PC-3 (cell line): ENCODE measurements at regions not wholly inside any gene's neighbourhood (a gene's known extent, or its start where the extent isn't known, plus 50 kb on each side); places are given as distances from the start of the nearest gene placed in this dataset.

Experiments used
- ATAC-seq: fragments of 200-7000 bp; cut with Tn5 transposase; 2 replicates; pipeline ENCODE4 v1.9.1; 2020; ENCODE audit warnings: mild to moderate bottlenecking, moderate library complexity
- BruUV-seq: library from RNA; stranded (reverse); fragments of 400-500 nt; replicated peaks from 2 replicates; lab custom pipeline; 2021; lab: Mats Ljungman, UMichigan
- CTCF ChIA-PET: fragments of 300-600 bp; sonication (Branson Sonifier 250); formaldehyde crosslinking; loops from one replicate; lab custom pipeline; 2022; ENCODE audit warnings: antibody characterized with exemption; lab: Charles Lee
- POLR2A ChIA-PET: fragments of 300-600 bp; sonication (Branson Sonifier 250); formaldehyde crosslinking; loops from one replicate; lab custom pipeline; 2022; ENCODE audit warnings: antibody characterized with exemption; ENCODE audit not compliant: unreplicated experiment; lab: Charles Lee
- DNase-seq: peaks from one replicate; pipeline ENCODE4 v3.0.0-alpha.2; 2015
- H2AFZ ChIP-seq: fragments of 300-600 bp; sonication (generic); 2 replicates; pipeline ENCODE4 v1.6.0; 2016; ENCODE audit warnings: antibody characterized with exemption, low read length
- H3F3A ChIP-seq: fragments of 300-600 bp; sonication (generic); one replicate; pipeline ENCODE4 v1.6.0; 2017; ENCODE audit warnings: antibody characterized with exemption, low read length, control low read depth, mild to moderate bottlenecking; ENCODE audit not compliant: unreplicated experiment
- H3K27ac ChIP-seq: fragments of 300-600 bp; sonication (generic); 2 replicates; pipeline ENCODE4 v1.5.1; 2016; ENCODE audit warnings: mild to moderate bottlenecking, low read length
- H3K27me3 ChIP-seq: fragments of 300-600 bp; sonication (generic); 2 replicates; pipeline ENCODE4 v1.6.1; 2016; ENCODE audit warnings: low read length, mixed read lengths
- H3K36me3 ChIP-seq: fragments of 300-600 bp; sonication (generic); 2 replicates; pipeline ENCODE4 v1.6.1; 2016; ENCODE audit warnings: low read depth, mixed run types, low read length, mixed read lengths
- H3K4me1 ChIP-seq: fragments of 300-600 bp; sonication (generic); 2 replicates; pipeline ENCODE4 v1.5.1; 2016; ENCODE audit warnings: low read length; ENCODE audit not compliant: insufficient read depth
- H3K4me2 ChIP-seq: fragments of 300-600 bp; sonication (generic); 2 replicates; pipeline ENCODE4 v1.6.0; 2016; ENCODE audit warnings: low read length
- H3K4me3 ChIP-seq: fragments of 300-600 bp; sonication (generic); 2 replicates; pipeline ENCODE4 v1.5.1; 2016; ENCODE audit warnings: mild to moderate bottlenecking, low read length, mixed read lengths
- H3K79me2 ChIP-seq: fragments of 300-600 bp; sonication (generic); 2 replicates; pipeline ENCODE4 v1.6.1; 2017; ENCODE audit warnings: low read length, mixed read lengths
- H3K9ac ChIP-seq: fragments of 300-600 bp; sonication (generic); 2 replicates; pipeline ENCODE4 v1.6.0; 2016; ENCODE audit warnings: mild to moderate bottlenecking, low read length
- H3K9me2 ChIP-seq: fragments of 300-600 bp; sonication (generic); replicated peaks from 2 replicates; pipeline ENCODE4 v1.6.1; 2016; ENCODE audit warnings: mixed run types, low read length, mixed read lengths
- H3K9me3 ChIP-seq: fragments of 300-600 bp; sonication (generic); 2 replicates; pipeline ENCODE4 v1.6.1; 2016; ENCODE audit warnings: low read length, mixed read lengths
- H4K20me1 ChIP-seq: fragments of 300-600 bp; sonication (generic); 2 replicates; pipeline ENCODE4 v1.6.1; 2016; ENCODE audit warnings: low read length, mixed read lengths
- CTCF ChIP-seq: fragments of 300-600 bp; sonication (generic); conservative IDR thresholded peaks from 2 replicates; pipeline ENCODE4 v1.5.1; 2017; ENCODE audit warnings: antibody characterized with exemption, low read depth, mild to moderate bottlenecking, low read length
- EZH2 ChIP-seq: fragments of 300-600 bp; sonication (generic); IDR thresholded peaks from one replicate; pipeline ENCODE4 v1.6.1; 2017; ENCODE audit warnings: antibody characterized with exemption, mild to moderate bottlenecking, low read length; ENCODE audit not compliant: unreplicated experiment
- EZH2phosphoT487 ChIP-seq: fragments of 300-600 bp; sonication (generic); IDR thresholded peaks from 2 replicates; pipeline ENCODE4 v1.6.1; 2018; ENCODE audit warnings: mild to moderate bottlenecking, antibody characterized with exemption, low read length, borderline replicate concordance
- intact Hi-C: fragments of 100-400 bp; cut with micrococcal nuclease; formaldehyde crosslinking; loops from 2 replicates; pipeline ENCODE4 v1.9.0; 2023

GRCh38 chr5:63233911-63234310 lies 655.3 kb downstream of the LRRC70 start:
- ChIA-PET POLR2A (no interaction called here), CTCF (no interaction called here)
- H4K20me1 ChIP-seq, result no peaks in the 10 kb centered on the region
- H3K4me1 ChIP-seq, result no peaks in the 10 kb centered on the region
- no peaks in the 10 kb centered on the region for H3K9me3 ChIP-seq
- H3K4me2 ChIP-seq, result no peak overlapping the region
- H3K9ac ChIP-seq, result no peak overlapping the region
- no TSS peak for BruUV-seq
- H3K27ac ChIP-seq, result no peak overlapping the region
- H3K4me3 ChIP-seq, result no peak overlapping the region
- H3K27me3 ChIP-seq, result no peaks in the 10 kb centered on the region
- H3F3A ChIP-seq, result no peaks in the 10 kb centered on the region
- TF ChIP-seq CTCF, result no peak
- no peak for TF ChIP-seq EZH2
- no peak for TF ChIP-seq EZH2phosphoT487
- H3K79me2 ChIP-seq, result no peaks in the 10 kb centered on the region
- no peaks in the 10 kb centered on the region for H3K9me2 ChIP-seq
- intact Hi-C loops, result no loop called here
- DNase-seq (no peak), ATAC-seq (no peak)
- H2AFZ ChIP-seq, result no peak overlapping the region
- H3K36me3 ChIP-seq, result no peaks in the 10 kb centered on the region

- no peaks in the 10 kb centered on the region for H3K9me3 ChIP-seq
- H3K4me1 ChIP-seq, result no peaks in the 10 kb centered on the region
- H3K27ac ChIP-seq, result no peak overlapping the region
- H3K4me2 ChIP-seq, result no peak overlapping the region
- H4K20me1 ChIP-seq, result no peaks in the 10 kb centered on the region
- H3K9ac ChIP-seq, result no peak overlapping the region
- no peaks in the 10 kb centered on the region for H3K79me2 ChIP-seq
- no peak for ATAC-seq
- no peaks in the 10 kb centered on the region for H3K36me3 ChIP-seq
- intact Hi-C loops, result no loop called here
- no peak overlapping the region for H3K4me3 ChIP-seq
- ChIA-PET CTCF (no interaction called here), POLR2A (no interaction called here)
- no peak for TF ChIP-seq EZH2phosphoT487
- TF ChIP-seq EZH2, result no peak
- no peak for TF ChIP-seq CTCF
- no peak for DNase-seq
- BruUV-seq, result no TSS peak
- no peaks in the 10 kb centered on the region for H3K27me3 ChIP-seq
- H3F3A ChIP-seq, result no peaks in the 10 kb centered on the region
- no peak overlapping the region for H2AFZ ChIP-seq
- no peaks in the 10 kb centered on the region for H3K9me2 ChIP-seq
These were observed 654.7 kb downstream of the LRRC70 start for GRCh38 chr5:63233361-63233760.

GRCh38 chr5:63230754-63231153 lies 652.1 kb downstream of the LRRC70 start:
- H3K4me3 ChIP-seq, result no peak overlapping the region
- no peak for ATAC-seq
- intact Hi-C loops, result no loop called here
- H3K9ac ChIP-seq, result no peak overlapping the region
- no peaks in the 10 kb centered on the region for H3K36me3 ChIP-seq
- peaks cover 7% of the 10 kb centered on the region; the same call in 1 of the 2 replicates for H3K4me1 ChIP-seq
- ChIA-PET POLR2A (no interaction called here), CTCF (no interaction called here)
- no peak for TF ChIP-seq EZH2
- TF ChIP-seq CTCF, result no peak
- TF ChIP-seq EZH2phosphoT487, result no peak
- H3K9me2 ChIP-seq, result no peaks in the 10 kb centered on the region
- no peak overlapping the region for H2AFZ ChIP-seq
- BruUV-seq, result no TSS peak
- no peaks in the 10 kb centered on the region for H3K9me3 ChIP-seq
- DNase-seq, result no peak
- H4K20me1 ChIP-seq, result no peaks in the 10 kb centered on the region
- H3K4me2 ChIP-seq, result no peak overlapping the region
- no peaks in the 10 kb centered on the region for H3K79me2 ChIP-seq
- no peaks in the 10 kb centered on the region for H3F3A ChIP-seq
- H3K27me3 ChIP-seq, result no peaks in the 10 kb centered on the region
- no peak overlapping the region for H3K27ac ChIP-seq
